SK-N-SH (cell line): ENCODE measurements at regions not wholly inside any gene's neighbourhood (a gene's known extent, or its start where the extent isn't known, plus 50 kb on each side); places are given as distances from the start of the nearest gene placed in this dataset.

Experiments
- CTCF ChIA-PET: fragments of 300-600, 350-600 bp; formaldehyde crosslinking; extraction: SDS; loops from one replicate; lab custom pipeline; 2021; lab: Yijun Ruan, JAX
- POLR2A ChIA-PET: fragments of 350-600 bp; sonication (Branson Sonifier 250); formaldehyde crosslinking; extraction: SDS; loops from one replicate; lab custom pipeline; 2020; ENCODE audit warnings: antibody characterized with exemption, inconsistent platforms; lab: Yijun Ruan, JAX
- DNase-seq: peaks from one replicate; pipeline ENCODE4 v3.0.0; 2012
- H2AFZ ChIP-seq: fragments of 200-600 bp; sonication (generic); 2 replicates; pipeline ENCODE4 v1.8.1; 2016; ENCODE audit warnings: antibody characterized with exemption, mild to moderate bottlenecking, low read depth
- H3F3A ChIP-seq: fragments of 200-600 bp; sonication (generic); replicated peaks from 2 replicates; pipeline ENCODE3; 2016; ENCODE audit warnings: antibody characterized with exemption, mild to moderate bottlenecking; ENCODE audit not compliant: insufficient read depth
- H3K27ac ChIP-seq, 2 experiments: fragments of 200-500 bp in 1 of 2; fragments of 200-600 bp in 1 of 2; sonication (Bioruptor generic) in 1 of 2; sonication (generic), shearing (Covaris generic) in 1 of 2; 2 replicates each; pipeline versions ENCODE4 v1.5.1 to v1.6.1; 2014 to 2016; ENCODE audit warnings: low read depth in 2 of 2, inconsistent platforms in 1 of 2, low read length in 1 of 2, mild to moderate bottlenecking in 1 of 2, mixed read lengths in 1 of 2
- H3K27me3 ChIP-seq: fragments of 200-600 bp; sonication (generic), shearing (Covaris generic); 2 replicates; pipeline ENCODE4 v1.6.1; 2016; ENCODE audit warnings: mixed run types; ENCODE audit not compliant: insufficient read depth
- H3K36me3 ChIP-seq, 2 experiments: fragments of 200-500 bp in 1 of 2; fragments of 200-600 bp in 1 of 2; sonication (Bioruptor generic) in 1 of 2; sonication (generic) in 1 of 2; replicated peaks in 1 of 2; 2 replicates each; pipeline versions ENCODE3 to v1.5.1; 2014 to 2016; ENCODE audit warnings: low read length in 1 of 2, mild to moderate bottlenecking in 1 of 2; ENCODE audit not compliant: insufficient read depth in 2 of 2, control insufficient read depth in 1 of 2
- H3K4me1 ChIP-seq, 2 experiments: fragments of 200-500 bp in 1 of 2; fragments of 200-600 bp in 1 of 2; sonication (Bioruptor generic) in 1 of 2; sonication (generic), shearing (Covaris generic) in 1 of 2; 2 replicates each; pipeline versions ENCODE4 v1.5.1 to v1.6.1; 2014 to 2016; ENCODE audit warnings: low read depth in 1 of 2, low read length in 1 of 2, mixed run types in 1 of 2; ENCODE audit not compliant: insufficient read depth in 2 of 2, control insufficient read depth in 1 of 2
- H3K4me2 ChIP-seq: fragments of 200-600 bp; sonication (generic), shearing (Covaris generic); 2 replicates; pipeline ENCODE4 v1.6.1; 2017; ENCODE audit warnings: mixed run types
- H3K4me3 ChIP-seq, 2 experiments: fragments of 200-500 bp in 1 of 2; fragments of 200-600 bp in 1 of 2; sonication (Bioruptor generic) in 1 of 2; sonication (generic), shearing (Covaris generic) in 1 of 2; 2 replicates each; pipeline versions ENCODE4 v1.5.1 to v1.8.1; 2014 to 2016; ENCODE audit warnings: low read depth in 2 of 2, inconsistent platforms in 1 of 2, low read length in 1 of 2, mild to moderate bottlenecking in 1 of 2, mixed read lengths in 1 of 2, moderate library complexity in 1 of 2
- H3K79me2 ChIP-seq: fragments of 200-600 bp; sonication (generic); 2 replicates; pipeline ENCODE4 v1.8.1; 2017; ENCODE audit warnings: mild to moderate bottlenecking; ENCODE audit not compliant: insufficient read depth
- H3K9ac ChIP-seq: fragments of 200-600 bp; sonication (generic); 2 replicates; pipeline ENCODE4 v1.6.1; 2017; ENCODE audit warnings: mixed run types
- H3K9me2 ChIP-seq: fragments of 200-600 bp; sonication (generic); 2 replicates; pipeline ENCODE4 v1.6.1; 2017; ENCODE audit warnings: mixed run types
- H3K9me3 ChIP-seq: fragments of 200-600 bp; sonication (generic); 2 replicates; pipeline ENCODE4 v1.6.1; 2017; ENCODE audit warnings: mixed run types, mild to moderate bottlenecking, moderate library complexity
- H4K20me1 ChIP-seq: fragments of 200-600 bp; sonication (generic); 2 replicates; pipeline ENCODE4 v1.6.1; 2017; ENCODE audit warnings: mild to moderate bottlenecking, mixed run types; ENCODE audit not compliant: insufficient read depth
- CHD2 ChIP-seq: fragments of 150-350 bp; IDR thresholded peaks from 2 replicates; pipeline ENCODE4 v1.6.1; 2018; ENCODE audit warnings: low read length; ENCODE audit not compliant: partially characterized antibody
- ELF1 ChIP-seq: IDR thresholded peaks from 2 replicates; pipeline ENCODE4 v1.4.0; 2012
- EZH2phosphoT487 ChIP-seq: fragments of 200-600 bp; sonication (generic); IDR thresholded peaks from 2 replicates; pipeline ENCODE4 v1.6.1; 2017; ENCODE audit warnings: low read depth, mixed run types, mild to moderate bottlenecking, antibody characterized with exemption, moderate library complexity, borderline replicate concordance
- FOSL2 ChIP-seq: IDR thresholded peaks from 2 replicates; pipeline ENCODE4 v1.4.0; 2012; ENCODE audit warnings: low read depth, mild to moderate bottlenecking, moderate library complexity, borderline replicate concordance
- FOXJ3 ChIP-seq: sonication (generic); formaldehyde crosslinking; IDR thresholded peaks from 2 replicates; pipeline ENCODE4 v1.5.1; 2020; ENCODE audit warnings: mild to moderate bottlenecking, missing genetic modification reagents
- FOXM1 ChIP-seq: IDR thresholded peaks from 2 replicates; pipeline ENCODE4 v1.4.0; 2012; ENCODE audit warnings: low read depth, mild to moderate bottlenecking
- GABPA ChIP-seq: IDR thresholded peaks from 2 replicates; pipeline ENCODE4 v1.4.0; 2012; ENCODE audit warnings: low read depth, mild to moderate bottlenecking
- GATA2 ChIP-seq: sonication (generic); formaldehyde crosslinking; IDR thresholded peaks from 2 replicates; pipeline ENCODE4 v1.5.0; 2020; ENCODE audit warnings: mild to moderate bottlenecking, missing genetic modification reagents
- IRF3 ChIP-seq: fragments of 150-350 bp; IDR thresholded peaks from 2 replicates; pipeline ENCODE4 v1.6.1; 2016; ENCODE audit warnings: mild to moderate bottlenecking, low read depth, low read length
- MAX ChIP-seq: IDR thresholded peaks from 2 replicates; pipeline ENCODE4 v1.4.0; 2012; ENCODE audit warnings: low read depth
- MXI1 ChIP-seq: IDR thresholded peaks from 2 replicates; pipeline ENCODE4 v1.6.1; 2012; ENCODE audit warnings: mild to moderate bottlenecking, low read depth, low read length, improper control_type of control experiment
- NFIC ChIP-seq: IDR thresholded peaks from 2 replicates; pipeline ENCODE4 v1.4.0; 2012; ENCODE audit warnings: borderline replicate concordance
- PBX3 ChIP-seq: IDR thresholded peaks from 2 replicates; pipeline ENCODE4; 2012
- RCOR1 ChIP-seq: fragments of 150-350 bp; IDR thresholded peaks from 2 replicates; pipeline ENCODE4 v1.6.1; 2017; ENCODE audit warnings: antibody characterized with exemption, low read length
- REST ChIP-seq: IDR thresholded peaks from 2 replicates; pipeline ENCODE4 v1.6.1; 2012; ENCODE audit warnings: mild to moderate bottlenecking, low read depth, low read length, moderate library complexity
- SMC3 ChIP-seq: IDR thresholded peaks from 2 replicates; pipeline ENCODE4 v1.6.1; 2012; ENCODE audit warnings: low read depth, low read length, improper control_type of control experiment
- TAF1 ChIP-seq: IDR thresholded peaks from 2 replicates; pipeline ENCODE4 v1.6.1; 2012; ENCODE audit warnings: low read depth, mild to moderate bottlenecking, low read length, moderate library complexity, borderline replicate concordance
- TEAD4 ChIP-seq: IDR thresholded peaks from 2 replicates; pipeline ENCODE4 v1.4.0; 2012; ENCODE audit warnings: mild to moderate bottlenecking, borderline replicate concordance; ENCODE audit not compliant: insufficient read depth
- USF1 ChIP-seq: IDR thresholded peaks from 2 replicates; pipeline ENCODE4 v1.4.0; 2012; ENCODE audit warnings: low read depth, borderline replicate concordance
- ZBTB33 ChIP-seq: IDR thresholded peaks from 2 replicates; pipeline ENCODE4 v1.4.0; 2012; ENCODE audit warnings: low read depth, borderline replicate concordance
- WGBS: methylation state at CpG from one replicate; pipeline ENCODE4 v1.1.6; 2017; ENCODE audit warnings: low lambda C conversion rate; 5-methylcytosine and 5-hydroxymethylcytosine counted together

- Histone ChIP-seq H4K20me1 (no peaks in the 10 kb centered on the region), H3K9me2 (no peaks in the 10 kb centered on the region), H3K4me1 (no peaks in the 10 kb centered on the region), H2AFZ (no peak overlapping the region), H3K36me3 (no peaks in the 10 kb centered on the region), H3K27me3 (no peaks in the 10 kb centered on the region), H3K9me3 (no peaks in the 10 kb centered on the region), H3K9ac (no peak overlapping the region), H3K4me3 (no peak overlapping the region), H3F3A (no peaks in the 10 kb centered on the region), H3K79me2 (no peaks in the 10 kb centered on the region), H3K27ac (no peak overlapping the region), H3K4me2 (no peak overlapping the region)
- 15% methylated on average over 2 of the region's 2 CpGs for WGBS
- TF ChIP-seq TEAD4 (no peak), MAX (no peak), MXI1 (no peak), GABPA (no peak), GATA2 (CRISPR knock-in tag) (no peak), REST (no peak), FOXM1 (no peak), ELF1 (no peak), IRF3 (no peak), EZH2phosphoT487 (no peak), PBX3 (no peak), USF1 (no peak), FOSL2 (no peak), NFIC (no peak), TAF1 (no peak), CHD2 (no peak), ZBTB33 (no peak), FOXJ3 (CRISPR knock-in tag) (no peak), SMC3 (no peak), RCOR1 (no peak)
- CTCF ChIA-PET: no interaction called here
- POLR2A ChIA-PET: no interaction called here
- DNase-seq: no peak
Observed at GRCh38 chr3:152738656-152739055, 96.3 kb upstream of the P2RY1 start.
